ENCODE measurements at regions not wholly inside any gene's neighbourhood (a gene's known extent, or its start where the extent isn't known, plus 50 kb on each side); places are given as distances from the start of the nearest gene placed in this dataset.
"Not testable (repeated sequence)": the region's sequence is repeated elsewhere in the genome, so short reads cannot be mapped to it uniquely, and the experiment has no call there.

DNA sequence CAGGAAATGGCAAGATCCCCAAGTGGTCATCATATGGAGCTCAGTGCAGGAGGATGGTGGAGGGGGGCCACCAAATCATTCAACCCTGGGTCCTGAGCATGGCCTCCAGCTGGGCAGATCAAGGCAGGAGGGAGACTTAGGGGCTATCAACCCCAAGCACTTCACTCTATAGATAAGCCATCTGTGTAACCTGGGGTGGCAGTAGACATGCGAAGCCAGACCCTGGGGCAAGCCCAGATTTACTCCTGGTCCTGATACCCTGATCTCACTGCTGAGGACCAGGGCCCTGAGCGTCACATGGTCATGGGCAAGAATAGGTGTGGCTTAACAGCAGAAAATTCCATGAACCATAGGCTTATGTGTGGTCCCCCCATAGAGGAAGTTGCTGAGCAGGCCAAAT, 173.0 kb upstream of the ADCY1 start:
- DNase-seq (ENCODE audit: low read depth in 2 of 3, low spot score in 1 of 3) = no peak

DNA sequence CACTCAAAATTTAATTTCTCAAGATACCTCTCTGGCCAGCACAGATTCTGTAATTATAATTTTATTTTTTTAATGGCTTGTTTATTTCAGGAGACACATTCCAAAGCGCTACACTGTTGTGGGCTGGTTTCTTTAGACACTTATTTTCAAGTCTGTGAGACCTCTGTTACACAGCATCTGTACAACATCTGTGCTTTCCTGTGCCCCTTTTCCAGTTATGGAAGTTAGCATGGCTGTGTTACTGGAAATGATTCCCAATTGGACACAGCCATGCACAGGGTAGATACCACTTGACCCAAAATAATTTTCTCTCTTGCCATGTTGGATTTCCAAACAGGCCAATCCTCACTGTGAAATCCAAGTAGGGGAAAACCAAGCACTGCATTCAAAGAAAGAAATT, 172.3 kb upstream of the ADCY1 start:
- DNase-seq (ENCODE audit: low read depth in 2 of 3, low spot score in 1 of 3) = no peak

DNA sequence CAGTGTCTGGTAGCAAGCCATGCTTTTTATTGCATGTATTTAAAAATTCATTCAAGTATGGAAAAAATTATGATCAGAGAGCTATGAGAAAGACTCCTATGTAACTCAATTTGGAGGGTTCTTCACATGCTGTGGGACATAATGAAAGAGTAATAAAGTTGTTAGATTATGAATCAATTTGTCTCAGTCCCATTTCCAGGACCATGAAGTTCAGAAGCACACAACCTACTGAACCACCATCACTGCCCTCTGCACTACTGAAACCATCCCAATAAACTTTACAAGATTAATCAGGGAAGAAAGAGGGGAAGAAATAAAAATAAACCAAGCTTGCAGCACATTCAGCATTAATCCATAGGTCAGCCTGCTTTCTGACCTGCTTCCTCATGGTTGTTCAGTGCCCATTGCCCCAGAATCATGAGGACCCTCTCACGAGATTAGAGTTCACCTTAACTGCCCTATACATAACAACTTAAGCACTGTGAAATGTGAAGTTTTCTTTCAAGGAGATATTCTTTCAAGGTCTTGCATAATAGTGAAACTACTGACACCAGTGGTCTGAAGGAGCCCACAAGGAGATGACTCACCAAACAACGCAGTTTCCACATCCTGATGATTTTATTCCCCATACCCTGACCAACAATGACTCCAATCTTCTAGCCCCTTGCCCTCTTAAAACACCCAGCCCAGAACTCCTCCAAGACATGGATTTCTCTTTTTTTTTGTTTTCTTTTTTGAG, 171.5 kb upstream of the ADCY1 start:
- DNase-seq (ENCODE audit: low read depth in 2 of 3, low spot score in 1 of 3) = no peak

DNA sequence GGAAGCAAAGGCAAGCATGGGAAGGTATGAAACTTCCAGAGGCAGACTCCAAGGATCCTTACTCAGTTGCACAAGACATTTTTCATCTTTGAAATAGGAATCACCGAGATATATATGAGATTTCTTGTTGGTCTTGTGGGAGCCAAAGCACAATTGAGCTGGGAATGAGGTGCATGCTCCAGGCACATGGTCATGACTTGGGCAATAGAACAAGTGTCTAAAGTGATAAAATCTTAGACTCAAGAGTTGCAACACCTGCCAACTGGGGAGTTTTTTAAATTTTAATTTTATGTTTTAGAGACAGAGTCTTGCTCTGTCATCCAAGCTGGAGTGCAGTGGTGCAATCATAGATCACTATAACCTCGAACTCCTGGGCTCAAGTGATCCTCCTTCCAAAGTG, 169.5 kb upstream of the ADCY1 start:
- DNase-seq (ENCODE audit: low read depth in 2 of 3, low spot score in 1 of 3) = no peak

DNA sequence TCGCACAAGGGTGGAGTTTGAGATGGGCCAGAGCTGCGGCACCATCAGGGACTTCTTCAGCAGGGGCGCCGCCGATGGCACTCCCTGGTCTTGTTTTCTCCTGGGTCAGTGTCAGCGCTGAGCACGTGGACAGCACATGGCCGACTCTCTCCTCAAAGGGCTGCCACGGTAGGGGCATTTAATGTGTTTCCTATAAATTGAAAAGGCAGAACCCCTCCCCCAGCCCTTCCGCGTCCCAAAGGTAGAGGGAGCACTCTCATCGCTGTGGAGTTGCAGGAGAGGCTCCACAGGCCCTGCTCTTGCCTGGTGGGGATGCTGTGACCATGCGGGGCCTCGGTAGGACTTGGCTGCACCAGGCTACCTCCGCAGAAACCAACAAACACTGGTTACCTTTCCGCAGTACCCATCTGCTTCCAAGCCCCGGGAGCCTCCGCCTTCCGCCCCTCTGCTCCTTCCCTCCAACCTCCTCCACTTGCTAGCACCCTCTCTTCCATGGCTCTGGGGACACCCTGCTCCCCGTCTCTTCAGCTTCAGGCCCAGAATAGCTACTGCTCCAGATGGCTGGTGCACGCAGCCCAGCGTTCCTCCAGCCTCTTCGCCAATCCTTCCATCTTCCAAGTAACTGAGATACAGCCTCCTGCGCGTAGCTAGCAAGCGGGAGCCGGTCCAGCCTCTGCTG, 166.3 kb upstream of the ADCY1 start:
- DNase-seq (ENCODE audit: low read depth in 2 of 3, low spot score in 1 of 3) = no peak

DNA sequence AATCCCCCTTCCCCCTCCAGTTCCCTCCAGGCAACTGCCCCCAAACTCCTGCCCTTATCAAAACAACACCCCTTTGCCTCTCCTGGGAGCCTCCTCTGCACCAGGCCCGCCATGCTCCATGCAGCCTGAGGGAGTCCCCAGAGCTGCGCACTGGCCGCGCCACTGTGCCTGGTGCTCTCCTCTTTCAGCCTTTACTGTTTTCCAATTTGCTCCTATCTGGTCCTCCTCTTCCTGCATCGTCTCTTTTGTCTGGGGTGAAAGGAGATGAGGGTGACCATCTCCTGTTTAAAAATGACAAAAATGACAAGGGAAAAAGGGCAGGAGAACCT, 165.8 kb upstream of the ADCY1 start:
- DNase-seq (ENCODE audit: low read depth in 2 of 3, low spot score in 1 of 3) = no peak

DNA sequence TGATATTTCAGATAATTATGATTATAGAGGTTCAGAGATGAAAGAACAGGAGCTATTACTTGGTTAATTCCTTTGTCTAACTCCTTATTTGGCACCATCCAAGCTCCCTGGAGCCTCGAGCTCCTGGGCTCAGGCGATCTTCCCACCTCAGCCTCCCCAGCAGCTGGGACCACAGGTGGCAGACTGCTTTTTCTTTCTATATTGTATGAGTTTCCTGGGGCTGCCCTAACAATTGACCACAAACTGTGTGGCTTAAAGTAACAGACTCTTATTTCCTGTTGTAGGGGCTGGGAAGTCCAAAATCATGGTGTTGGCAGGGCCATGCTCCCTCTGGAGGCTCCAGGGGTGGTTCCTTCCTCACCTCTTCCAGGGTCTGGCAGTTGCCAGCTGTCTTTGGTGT, 163.3 kb upstream of the ADCY1 start:
- no peak for DNase-seq (ENCODE audit: low read depth in 2 of 3, low spot score in 1 of 3)

DNA sequence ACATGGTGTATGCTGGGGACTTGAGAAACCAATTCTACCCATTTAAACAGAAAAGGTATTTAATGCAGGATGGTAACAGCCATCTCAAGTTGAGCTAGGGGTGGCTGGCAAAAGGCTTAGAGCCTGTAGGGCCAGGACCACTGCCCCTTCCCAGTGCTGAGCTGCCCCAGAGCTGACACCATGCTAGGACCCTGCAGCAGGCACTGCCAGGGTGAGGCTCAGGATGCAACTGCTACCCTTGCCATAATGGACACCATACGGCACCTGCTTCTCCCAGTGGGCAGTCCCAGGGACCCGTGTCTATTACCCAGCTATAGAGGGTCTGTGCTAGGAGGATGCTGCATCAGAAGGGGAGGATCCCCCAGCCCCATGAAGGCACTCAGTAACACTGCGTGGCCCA, 160.7 kb upstream of the ADCY1 start:
- no peak for DNase-seq (ENCODE audit: low read depth in 2 of 3, low spot score in 1 of 3)

DNA sequence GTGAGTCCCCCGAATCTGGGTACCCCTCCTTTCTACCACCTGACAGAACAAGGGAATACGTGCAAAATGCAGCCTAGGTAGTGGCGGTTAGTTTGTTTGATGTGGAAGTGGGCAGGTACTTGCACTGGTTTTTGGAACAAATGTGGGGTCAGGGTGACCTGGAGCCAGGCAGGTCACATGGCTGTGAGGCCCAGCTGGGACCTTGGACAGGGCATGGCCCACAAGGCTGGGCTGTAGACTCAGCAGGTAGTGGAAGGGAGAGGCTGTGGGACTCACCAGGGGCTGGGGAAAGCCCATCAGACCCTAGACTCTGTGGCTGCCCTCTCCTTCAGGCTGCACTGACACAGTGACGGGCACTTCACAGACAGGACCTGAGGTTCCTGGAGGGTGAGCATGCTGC, 159.9 kb upstream of the ADCY1 start:
- DNase-seq (ENCODE audit: low read depth in 2 of 3, low spot score in 1 of 3) = no peak

DNA sequence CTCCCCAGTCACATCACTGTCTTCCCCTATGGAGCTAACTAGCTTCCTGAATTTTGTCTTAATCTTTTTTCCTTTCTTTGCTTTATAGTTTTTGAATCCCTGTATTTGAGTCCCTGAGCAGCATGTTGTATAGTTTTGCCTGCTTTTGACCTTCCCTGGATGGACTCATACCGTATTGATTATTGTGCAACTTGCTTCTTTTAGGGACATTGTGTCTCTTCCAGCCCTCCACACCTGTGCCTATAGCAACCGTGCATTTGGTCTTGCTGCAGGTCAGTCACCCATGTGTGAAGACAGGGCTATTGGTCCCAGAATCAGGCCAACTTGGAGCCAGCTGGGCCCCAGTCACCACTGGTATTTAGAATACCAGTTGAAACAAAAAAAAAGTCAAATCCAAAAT, 158.9 kb upstream of the ADCY1 start:
- no peak for DNase-seq (ENCODE audit: low read depth in 2 of 3, low spot score in 1 of 3)

DNA sequence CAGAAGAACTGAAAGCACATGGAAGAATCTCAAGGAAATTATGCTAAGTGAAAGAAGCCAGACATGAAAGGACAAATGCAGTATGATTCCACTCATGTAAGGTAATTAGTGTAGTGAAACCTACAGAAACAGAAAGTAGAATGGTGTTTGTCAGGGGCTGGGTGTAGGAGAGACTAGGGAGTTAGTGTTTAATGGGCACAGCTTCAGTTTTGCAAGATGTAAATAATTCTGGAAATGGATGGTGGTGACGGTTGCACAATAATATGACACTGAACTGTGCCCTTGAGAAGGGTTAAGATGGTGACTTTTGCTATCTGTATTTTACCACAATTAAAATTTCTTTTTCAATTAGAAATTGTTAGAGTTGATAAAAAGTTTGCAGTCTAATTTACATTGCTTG, 157.3 kb upstream of the ADCY1 start:
- no peak for DNase-seq (ENCODE audit: low read depth in 2 of 3, low spot score in 1 of 3)

DNA sequence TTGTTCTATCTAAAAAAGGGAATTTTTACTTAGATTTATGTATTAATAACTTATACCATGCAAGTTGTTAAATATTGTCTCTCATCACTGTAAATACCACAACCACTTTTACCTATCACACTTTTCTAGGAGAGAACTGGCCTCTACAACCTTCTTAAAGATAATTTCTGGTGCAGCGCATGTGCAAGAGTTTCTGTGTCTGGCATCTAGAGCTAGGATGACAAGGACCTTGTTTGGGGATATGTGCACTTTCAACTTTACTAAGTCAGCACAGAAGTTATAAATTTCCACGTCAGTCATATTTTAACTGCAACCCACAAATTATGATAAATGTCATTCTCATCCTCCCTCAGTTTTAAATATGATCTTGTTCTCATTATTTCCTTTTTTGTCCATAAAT, 156.9 kb upstream of the ADCY1 start:
- DNase-seq (ENCODE audit: low read depth in 2 of 3, low spot score in 1 of 3) = no peak

DNA sequence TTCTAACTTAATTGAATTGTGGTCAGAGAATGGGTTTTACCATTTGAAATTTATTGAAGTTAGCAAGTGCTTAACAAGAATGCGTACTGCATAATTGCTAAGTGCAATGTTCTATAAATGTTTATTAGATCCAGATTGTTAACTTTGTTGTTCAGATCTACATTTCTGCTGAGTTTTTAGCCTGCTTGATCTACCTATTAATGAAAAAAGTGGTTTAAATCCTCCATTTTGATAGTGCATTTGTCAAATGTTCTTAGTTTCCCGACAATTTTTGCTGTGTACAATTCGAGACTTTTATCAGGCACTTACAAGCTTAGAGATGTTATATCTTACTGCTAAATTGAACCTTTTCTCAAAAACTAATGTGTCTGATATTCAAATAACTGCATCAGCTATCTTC, 156.4 kb upstream of the ADCY1 start:
- no peak for DNase-seq (ENCODE audit: low read depth in 2 of 3, low spot score in 1 of 3)

DNA sequence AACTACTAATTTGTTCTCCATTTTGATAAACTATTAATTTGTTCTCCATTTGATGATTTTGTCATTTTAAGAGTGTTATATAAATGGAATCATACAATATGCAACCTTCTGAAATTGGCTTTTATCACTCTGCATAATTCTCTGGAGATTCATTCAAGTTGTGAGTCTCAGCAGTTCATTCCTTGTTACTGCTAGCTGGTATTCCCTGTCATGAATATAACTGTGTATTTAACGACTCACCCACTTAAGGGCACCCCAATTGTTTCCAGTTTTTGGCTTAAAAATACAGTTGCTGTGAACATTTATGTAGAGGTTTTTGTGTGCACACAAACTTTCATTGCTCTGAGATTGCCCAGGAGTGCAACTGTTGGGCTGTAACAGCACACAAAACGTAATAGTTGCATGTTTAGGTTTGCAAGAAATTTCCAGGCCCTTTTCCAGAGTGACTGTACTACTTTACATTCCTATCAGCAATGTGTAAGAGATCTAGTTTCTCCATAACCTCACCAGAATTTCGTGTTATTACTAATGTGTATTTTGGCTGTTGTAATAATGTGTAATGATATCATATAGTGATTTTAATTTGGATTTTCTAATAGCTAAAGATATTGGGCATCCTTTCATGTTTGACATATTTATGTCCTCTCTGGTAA, 153.2 kb upstream of the ADCY1 start:
- DNase-seq (ENCODE audit: low read depth in 2 of 3, low spot score in 1 of 3) = no peak

DNA sequence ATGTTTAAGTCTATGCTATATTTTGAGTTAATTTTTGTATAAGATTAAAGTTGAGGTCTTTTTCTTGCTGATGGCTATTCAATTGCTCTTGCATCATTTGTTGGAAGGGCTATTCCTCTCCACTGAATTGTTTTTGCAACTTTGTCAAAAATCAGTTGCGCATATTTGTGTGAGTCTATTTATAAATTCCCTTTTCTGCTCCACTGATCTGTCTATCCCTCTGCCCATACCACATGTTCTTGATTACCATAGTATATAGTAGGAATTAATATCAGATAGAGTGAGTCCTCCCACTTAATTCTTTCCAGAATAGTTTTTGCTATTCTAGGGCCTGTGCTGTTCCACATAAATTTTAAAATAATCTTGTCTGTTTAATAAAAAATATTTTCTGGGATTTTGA, 152.4 kb upstream of the ADCY1 start:
- DNase-seq (ENCODE audit: low read depth in 2 of 3, low spot score in 1 of 3) = no peak

DNA sequence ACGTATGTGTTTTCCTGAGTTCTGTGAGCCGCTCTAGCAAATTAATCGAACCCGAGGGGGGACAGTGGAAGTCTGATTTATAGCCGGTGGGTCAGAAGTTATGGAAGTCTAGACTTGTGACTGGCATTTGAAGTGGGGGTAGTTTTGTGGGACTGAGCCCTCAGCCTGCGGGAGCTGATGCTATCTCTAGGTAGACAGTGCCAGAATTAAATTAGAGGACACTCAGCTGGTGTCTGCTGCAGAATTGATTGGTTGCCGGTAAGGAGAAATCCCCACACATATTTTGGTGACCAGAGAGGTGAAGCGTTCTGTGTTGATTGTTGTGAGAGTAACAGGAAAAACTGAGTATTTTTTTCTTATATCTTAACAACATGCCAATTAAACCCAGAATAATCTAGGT, 143.8 kb upstream of the ADCY1 start:
- no peak for DNase-seq (ENCODE audit: low read depth in 2 of 3, low spot score in 1 of 3)

DNA sequence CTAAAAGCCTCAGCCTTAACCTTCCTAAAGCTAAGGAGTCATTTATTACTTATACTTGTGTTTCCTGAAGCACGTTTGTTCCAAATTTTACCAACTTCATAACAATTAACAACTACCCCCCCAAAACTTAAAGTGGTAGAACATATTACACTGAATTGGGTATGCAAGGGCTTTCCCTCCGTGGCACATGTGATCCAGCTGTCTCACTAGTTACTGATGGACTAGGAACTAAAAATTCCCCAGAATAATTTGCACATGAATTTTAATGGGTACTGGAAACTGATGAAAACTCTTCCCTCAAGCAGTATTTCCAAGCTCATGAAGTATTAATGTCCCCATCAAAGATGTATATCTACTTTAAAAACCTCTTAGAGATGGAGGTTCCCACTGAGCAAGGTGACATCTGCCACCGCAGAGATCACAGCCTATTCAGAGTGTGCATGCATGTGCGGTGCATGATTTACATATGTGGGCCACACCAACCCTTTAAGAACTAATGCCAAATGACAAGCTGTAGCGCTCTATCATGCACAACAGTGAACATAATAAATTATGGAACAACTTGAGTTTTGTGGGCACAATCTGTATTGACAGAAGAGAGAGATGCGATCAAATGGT, 139.9 kb upstream of the ADCY1 start:
- DNase-seq (ENCODE audit: low read depth in 2 of 3, low spot score in 1 of 3) = no peak

DNA sequence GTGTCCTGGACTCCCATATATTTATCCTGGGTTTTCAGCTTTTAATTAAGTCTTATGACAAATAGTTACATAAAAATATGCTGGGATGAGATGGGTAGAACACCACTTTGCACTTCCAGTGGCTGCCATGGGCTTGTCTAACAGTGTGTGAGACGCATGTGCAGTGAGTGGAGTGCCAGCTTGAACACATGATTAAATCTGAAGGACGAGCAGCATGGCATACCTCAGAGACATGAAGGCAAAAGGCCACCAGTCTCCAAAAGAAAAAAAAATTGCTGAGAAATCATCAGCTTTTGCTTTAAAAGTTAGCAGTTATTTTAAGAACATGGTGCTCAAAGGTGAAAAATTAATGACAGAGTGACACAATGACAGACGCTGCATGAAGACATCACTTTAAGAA, 139.0 kb upstream of the ADCY1 start:
- DNase-seq (ENCODE audit: low read depth in 2 of 3, low spot score in 1 of 3) = no peak

DNA sequence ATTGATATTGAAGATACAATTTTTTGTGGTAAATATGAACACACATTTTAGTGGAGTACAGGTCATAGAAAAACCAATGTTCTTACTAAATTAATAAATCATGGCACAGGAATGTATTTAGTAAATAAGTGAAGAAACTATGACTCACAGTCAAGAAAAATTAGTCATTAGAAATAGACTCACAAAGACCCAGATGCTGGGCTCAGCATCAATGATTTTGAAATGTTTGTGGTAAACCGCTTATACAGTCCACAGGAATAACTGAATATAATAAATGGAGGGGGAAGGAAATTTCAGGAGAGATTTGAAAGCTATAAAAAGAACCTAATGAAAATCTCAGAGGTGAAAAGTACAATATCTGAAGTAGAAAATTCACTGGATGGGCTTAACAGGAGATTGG, 138.3 kb upstream of the ADCY1 start:
- DNase-seq (ENCODE audit: low read depth in 2 of 3, low spot score in 1 of 3) = no peak

DNA sequence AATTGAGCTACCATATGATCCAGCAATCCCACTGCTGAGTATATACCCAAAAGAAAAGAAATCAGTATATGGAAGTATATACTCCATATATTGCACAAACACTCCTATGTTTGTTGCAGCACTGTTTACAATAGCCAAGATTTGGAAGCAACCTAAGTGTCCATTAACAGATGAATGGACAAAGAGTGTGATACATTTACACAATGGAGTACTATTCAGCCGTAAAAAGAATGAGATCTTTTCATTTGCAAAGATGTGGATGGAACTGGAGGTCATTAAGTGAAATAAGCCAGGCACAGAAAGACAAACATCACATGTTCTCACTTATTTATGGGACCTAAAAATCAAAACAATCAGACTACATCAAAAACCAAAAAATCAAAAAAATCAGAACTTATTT, 133.4 kb upstream of the ADCY1 start:
- DNase-seq (ENCODE audit: low read depth in 2 of 3, low spot score in 1 of 3) = not testable (repeated sequence)

DNA sequence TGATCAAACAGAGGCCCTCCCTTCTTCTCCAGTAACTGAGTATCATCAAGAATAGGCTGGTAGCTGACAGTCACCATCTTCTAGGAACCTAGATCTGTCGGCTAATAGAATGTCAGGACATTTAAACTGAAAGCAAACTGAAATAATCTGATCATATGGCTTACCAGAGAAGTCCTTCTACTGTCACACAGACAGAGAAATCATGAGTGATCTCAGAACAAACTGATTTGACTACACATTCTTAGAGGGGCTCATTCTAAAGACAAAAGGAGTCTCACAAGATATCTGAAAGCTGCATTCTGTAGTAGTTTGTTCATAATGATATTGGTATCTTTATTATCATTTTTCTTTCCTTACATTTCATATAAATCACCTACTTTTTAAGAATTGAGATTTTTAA, 130.9 kb upstream of the ADCY1 start:
- no peak for DNase-seq (ENCODE audit: low read depth in 2 of 3, low spot score in 1 of 3)

DNA sequence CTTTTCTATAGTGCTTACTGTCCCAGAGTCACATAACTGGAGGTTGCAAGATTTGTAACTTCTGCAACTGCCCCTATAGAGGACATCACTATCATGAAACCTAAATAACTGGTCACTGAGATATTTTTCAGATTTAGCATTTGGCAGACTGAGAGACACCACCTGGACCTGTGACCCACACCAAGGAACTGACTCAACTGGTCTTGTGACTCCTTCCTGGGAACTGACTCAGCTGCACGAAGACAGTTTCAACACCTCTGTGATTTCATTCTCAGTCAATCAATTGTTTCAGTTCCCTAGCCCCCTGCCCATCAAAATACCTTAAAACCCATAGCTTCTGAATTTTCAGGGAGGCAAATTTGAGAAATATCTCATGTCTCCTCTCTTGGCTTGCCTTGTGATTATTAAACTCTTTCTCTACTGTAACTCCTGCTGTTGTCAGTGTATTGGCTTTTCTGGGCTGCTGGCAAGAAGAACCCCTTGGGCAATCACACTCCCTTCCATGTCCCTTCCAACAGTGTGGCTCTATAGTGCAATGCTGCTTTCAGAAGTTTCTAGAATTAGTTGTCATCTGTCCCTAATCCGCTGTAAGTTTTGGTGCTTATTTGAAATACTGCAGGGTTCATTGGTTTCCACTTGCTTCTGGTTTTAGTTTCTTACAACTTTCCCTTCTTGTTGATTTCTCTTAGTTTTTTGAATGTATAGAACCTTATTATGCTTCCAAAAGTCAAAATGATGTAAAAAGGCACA, 127.8 kb upstream of the ADCY1 start:
- no peak for DNase-seq (ENCODE audit: low read depth in 2 of 3, low spot score in 1 of 3)

Data from stimulated activated CD4-positive, alpha-beta T cell treated with anti-CD3 and anti-CD28 coated beads, Interleukin-12 subunit alpha, Interleukin-12 subunit beta, amount 100 ng/mL, for 48 hours (primary cell).